ENCODE measurements at regions not wholly inside any gene's neighbourhood (a gene's known extent, or its start where the extent isn't known, plus 50 kb on each side); places are given as distances from the start of the nearest gene placed in this dataset.

DNA sequence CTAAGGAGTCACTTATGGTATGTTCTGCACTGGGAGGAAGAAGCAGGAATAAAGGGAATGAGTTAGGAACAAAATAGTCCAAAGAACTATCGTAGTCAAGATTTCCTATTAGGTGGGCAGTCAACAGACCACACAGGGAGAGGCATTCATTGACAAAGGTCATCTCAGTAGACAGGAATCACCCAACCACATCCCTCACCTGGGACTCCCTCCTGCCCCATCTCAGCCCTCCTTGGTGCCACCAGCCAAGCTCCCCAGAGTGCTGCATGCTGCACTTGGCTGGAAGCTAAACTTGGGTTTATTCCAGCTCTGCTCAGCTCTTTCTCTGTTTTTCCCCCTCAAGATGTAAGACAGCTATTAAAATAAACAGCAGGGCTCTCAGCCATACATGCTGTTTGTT, 72.3 kb upstream of the CTNNB1 start:
- TF ChIP-seq POLR2AphosphoS5 (IDR thresholded peaks at IDR 0.05; ENCODE audit: low read depth, low read length) (no peak), FOXP2 (optimal IDR thresholded peaks at IDR 0.05; ENCODE audit: borderline replicate concordance, extremely low read depth, extremely low read length, insufficient read depth) (no peak), TAF1 (IDR thresholded peaks at IDR 0.05; ENCODE audit: borderline replicate concordance, insufficient read depth, low read length) (no peak), SIN3A (IDR thresholded peaks at IDR 0.05; ENCODE audit: borderline replicate concordance, insufficient read depth, low read length) (no peak)
- TF ChIP-seq, protein P1, sequence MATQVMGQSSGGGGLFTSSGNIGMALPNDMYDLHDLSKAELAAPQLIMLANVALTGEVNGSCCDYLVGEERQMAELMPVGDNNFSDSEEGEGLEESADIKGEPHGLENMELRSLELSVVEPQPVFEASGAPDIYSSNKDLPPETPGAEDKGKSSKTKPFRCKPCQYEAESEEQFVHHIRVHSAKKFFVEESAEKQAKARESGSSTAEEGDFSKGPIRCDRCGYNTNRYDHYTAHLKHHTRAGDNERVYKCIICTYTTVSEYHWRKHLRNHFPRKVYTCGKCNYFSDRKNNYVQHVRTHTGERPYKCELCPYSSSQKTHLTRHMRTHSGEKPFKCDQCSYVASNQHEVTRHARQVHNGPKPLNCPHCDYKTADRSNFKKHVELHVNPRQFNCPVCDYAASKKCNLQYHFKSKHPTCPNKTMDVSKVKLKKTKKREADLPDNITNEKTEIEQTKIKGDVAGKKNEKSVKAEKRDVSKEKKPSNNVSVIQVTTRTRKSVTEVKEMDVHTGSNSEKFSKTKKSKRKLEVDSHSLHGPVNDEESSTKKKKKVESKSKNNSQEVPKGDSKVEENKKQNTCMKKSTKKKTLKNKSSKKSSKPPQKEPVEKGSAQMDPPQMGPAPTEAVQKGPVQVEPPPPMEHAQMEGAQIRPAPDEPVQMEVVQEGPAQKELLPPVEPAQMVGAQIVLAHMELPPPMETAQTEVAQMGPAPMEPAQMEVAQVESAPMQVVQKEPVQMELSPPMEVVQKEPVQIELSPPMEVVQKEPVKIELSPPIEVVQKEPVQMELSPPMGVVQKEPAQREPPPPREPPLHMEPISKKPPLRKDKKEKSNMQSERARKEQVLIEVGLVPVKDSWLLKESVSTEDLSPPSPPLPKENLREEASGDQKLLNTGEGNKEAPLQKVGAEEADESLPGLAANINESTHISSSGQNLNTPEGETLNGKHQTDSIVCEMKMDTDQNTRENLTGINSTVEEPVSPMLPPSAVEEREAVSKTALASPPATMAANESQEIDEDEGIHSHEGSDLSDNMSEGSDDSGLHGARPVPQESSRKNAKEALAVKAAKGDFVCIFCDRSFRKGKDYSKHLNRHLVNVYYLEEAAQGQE (IDR thresholded peaks at IDR 0.05; ENCODE audit: insufficient read depth in 1 of 2, low read depth in 2 of 2, low read length in 2 of 2), result no peak

- TF ChIP-seq FOXP2 (optimal IDR thresholded peaks at IDR 0.05; ENCODE audit: borderline replicate concordance, extremely low read depth, extremely low read length, insufficient read depth), result no peak
- TF ChIP-seq, protein P1 (IDR thresholded peaks at IDR 0.05; ENCODE audit: insufficient read depth in 1 of 2, low read depth in 2 of 2, low read length in 2 of 2), result no peak
- no peak for TF ChIP-seq SIN3A (IDR thresholded peaks at IDR 0.05; ENCODE audit: borderline replicate concordance, insufficient read depth, low read length)
Observed at GRCh38 chr3:41127414-41127813, 71.9 kb upstream of the CTNNB1 start.

GRCh38 chr3:41129731-41130130, 69.6 kb upstream of the CTNNB1 start:
- no peak for TF ChIP-seq POLR2AphosphoS5 (IDR thresholded peaks at IDR 0.05; ENCODE audit: low read depth, low read length)
- TF ChIP-seq, protein P1 (IDR thresholded peaks at IDR 0.05; ENCODE audit: insufficient read depth in 1 of 2, low read depth in 2 of 2, low read length in 2 of 2), result no peak
- TF ChIP-seq FOXP2 (optimal IDR thresholded peaks at IDR 0.05; ENCODE audit: borderline replicate concordance, extremely low read depth, extremely low read length, insufficient read depth), result no peak
- TF ChIP-seq TAF1 (IDR thresholded peaks at IDR 0.05; ENCODE audit: borderline replicate concordance, insufficient read depth, low read length), result no peak
- TF ChIP-seq SIN3A (IDR thresholded peaks at IDR 0.05; ENCODE audit: borderline replicate concordance, insufficient read depth, low read length), result no peak

DNA sequence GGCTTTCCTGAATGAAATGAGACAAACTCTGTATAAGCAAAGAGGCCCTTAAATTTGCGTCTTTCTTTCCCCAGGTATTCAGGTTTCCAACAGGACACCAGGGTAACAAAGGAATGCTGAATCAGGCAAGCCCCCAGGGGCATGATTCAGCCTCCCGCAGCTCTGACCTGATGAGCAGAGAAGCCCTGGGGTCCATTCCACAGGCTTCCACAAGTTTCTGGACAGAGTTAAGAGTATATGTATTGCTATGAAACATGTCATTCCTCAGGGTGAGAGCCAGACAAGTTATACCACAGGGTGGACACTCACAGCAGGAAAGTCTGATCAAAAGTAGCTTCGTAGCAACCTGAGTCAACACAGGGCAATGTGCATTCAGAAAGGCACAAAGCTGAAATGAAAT, 68.1 kb upstream of the CTNNB1 start:
- TF ChIP-seq POLR2AphosphoS5 (IDR thresholded peaks at IDR 0.05; ENCODE audit: low read depth, low read length) (no peak), TAF1 (IDR thresholded peaks at IDR 0.05; ENCODE audit: borderline replicate concordance, insufficient read depth, low read length) (no peak), FOXP2 (optimal IDR thresholded peaks at IDR 0.05; ENCODE audit: borderline replicate concordance, extremely low read depth, extremely low read length, insufficient read depth) (no peak), SIN3A (IDR thresholded peaks at IDR 0.05; ENCODE audit: borderline replicate concordance, insufficient read depth, low read length) (no peak)
- TF ChIP-seq, protein P1 (IDR thresholded peaks at IDR 0.05; ENCODE audit: insufficient read depth in 1 of 2, low read depth in 2 of 2, low read length in 2 of 2), result no peak

DNA sequence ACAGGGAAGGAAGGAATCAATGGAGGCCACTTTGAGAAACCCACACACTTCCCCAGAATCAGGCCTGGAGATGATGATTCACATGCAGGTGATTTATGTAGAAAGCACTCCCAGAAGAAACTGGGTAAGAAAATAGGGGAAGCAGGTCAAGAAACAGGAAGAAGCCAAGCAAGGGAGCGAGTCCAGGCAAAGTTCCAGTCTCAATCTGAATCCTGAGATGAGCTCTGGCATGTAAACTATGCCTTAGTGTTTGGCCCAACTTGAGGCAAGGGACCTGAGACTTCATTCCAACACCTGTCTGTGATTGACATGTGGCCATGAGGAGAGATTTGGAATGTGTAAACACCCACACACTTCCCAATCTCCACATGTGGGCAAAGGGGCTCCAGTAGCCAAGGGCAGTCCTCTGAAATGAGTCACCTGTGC, 61.6 kb upstream of the CTNNB1 start:
- no peak for TF ChIP-seq TAF1 (IDR thresholded peaks at IDR 0.05; ENCODE audit: borderline replicate concordance, insufficient read depth, low read length)
- TF ChIP-seq, protein P1 (IDR thresholded peaks at IDR 0.05; ENCODE audit: insufficient read depth in 1 of 2, low read depth in 2 of 2, low read length in 2 of 2), result no peak
- TF ChIP-seq SIN3A (IDR thresholded peaks at IDR 0.05; ENCODE audit: borderline replicate concordance, insufficient read depth, low read length), result no peak
- TF ChIP-seq POLR2AphosphoS5 (IDR thresholded peaks at IDR 0.05; ENCODE audit: low read depth, low read length), result no peak
- no peak for TF ChIP-seq FOXP2 (optimal IDR thresholded peaks at IDR 0.05; ENCODE audit: borderline replicate concordance, extremely low read depth, extremely low read length, insufficient read depth)

Data from PFSK-1 (cell line).